Inflammatory macrophage treated with lipopolysaccharide for 1 hour (primary cell): ENCODE measurements at regions not wholly inside any gene's neighbourhood (a gene's known extent, or its start where the extent isn't known, plus 50 kb on each side); places are given as distances from the start of the nearest gene placed in this dataset.
A peak's percentile ranks its signal among the peaks of the same experiment; 100 is the strongest.
"Not testable (repeated sequence)": the region's sequence is repeated elsewhere in the genome, so short reads cannot be mapped to it uniquely, and the experiment has no call there.

Experiments
- DNase-seq, 2 donors: peaks; one replicate each; pipeline ENCODE4 v3.0.0-alpha.2; 2020 to 2022

DNA sequence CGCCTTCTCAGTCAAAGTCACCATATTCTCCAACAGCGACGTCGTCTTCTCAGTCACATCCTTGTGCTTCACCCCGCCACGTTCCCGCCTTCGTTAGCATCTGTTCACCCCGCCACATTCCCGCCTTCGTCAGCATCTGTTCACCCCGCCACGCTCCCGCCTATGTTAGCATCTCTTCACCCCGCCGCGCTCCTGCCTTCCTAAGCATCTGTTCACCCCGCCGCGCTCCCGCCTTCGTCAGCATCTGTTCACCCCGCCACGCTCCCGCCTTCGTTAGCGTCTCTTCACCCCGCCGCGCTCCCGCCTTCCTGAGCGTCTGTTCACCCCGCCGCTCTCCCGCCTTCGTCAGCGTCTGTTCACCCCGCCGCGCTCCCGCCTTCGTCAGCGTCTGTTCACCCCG lies 816.4 kb upstream of the TPTE start:
- DNase-seq = not testable (repeated sequence)

- not testable (repeated sequence) for DNase-seq
Measured at GRCh38 chr21:9705455-9705854, 815.9 kb upstream of the TPTE start.

DNA sequence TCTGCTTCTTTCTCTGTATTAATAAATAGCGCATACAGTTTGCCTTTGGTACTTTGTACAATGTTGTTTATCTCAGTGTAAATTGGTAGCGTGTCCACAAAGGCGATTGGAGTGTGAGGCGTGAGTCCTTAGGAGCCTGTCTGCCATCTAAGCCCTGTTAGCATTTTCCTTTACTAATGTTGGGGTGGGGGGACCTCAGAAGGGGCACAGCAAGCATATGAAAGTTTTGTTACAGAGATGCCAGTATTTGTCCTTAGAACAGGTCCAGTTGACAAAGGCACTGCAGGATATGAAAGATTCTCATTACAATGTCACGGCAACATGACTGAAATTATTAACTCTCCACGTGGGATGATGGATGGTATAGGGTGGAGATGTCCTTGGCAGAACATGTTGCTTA lies 796.8 kb upstream of the TPTE start:
- not testable (repeated sequence) for DNase-seq

GRCh38 chr21:9727187-9727586 lies 794.2 kb upstream of the TPTE start:
- not testable (repeated sequence) for DNase-seq

DNA sequence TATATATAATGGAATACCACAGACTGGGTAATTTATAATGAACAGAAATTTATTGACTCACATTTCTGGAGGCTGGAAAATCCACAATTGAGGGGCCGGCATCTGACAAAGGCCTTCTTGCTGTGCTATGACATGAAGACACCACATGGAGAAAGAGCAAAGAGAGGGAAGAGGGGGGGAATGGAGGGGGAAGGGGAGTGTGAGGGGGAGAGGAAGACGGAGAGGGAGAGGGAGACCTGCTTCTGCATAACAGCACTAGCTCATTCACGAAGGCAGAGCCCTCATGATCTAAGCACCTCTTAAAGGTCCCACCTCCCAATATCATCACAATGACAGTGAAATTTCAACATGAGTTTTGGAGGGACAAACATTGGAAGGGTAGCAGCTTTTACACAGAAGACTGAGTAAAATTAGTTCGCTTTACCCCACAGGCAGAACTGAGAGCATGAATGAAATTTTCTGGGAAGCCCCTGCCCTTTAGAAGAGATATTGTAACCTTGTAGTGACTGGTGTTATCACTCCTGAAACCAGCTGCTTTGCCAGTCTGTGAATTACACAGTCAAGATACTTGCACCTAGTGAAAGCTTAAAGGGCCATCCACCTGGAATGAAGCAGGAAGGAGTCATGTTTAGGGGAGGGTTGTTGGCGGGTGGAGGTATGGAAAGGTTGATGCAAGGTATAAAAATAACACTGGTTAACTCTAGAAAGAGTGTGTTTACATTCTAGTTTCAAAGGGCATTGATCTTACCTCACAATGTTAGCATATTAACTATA lies 793.0 kb upstream of the TPTE start:
- DNase-seq = not testable (repeated sequence)

DNA sequence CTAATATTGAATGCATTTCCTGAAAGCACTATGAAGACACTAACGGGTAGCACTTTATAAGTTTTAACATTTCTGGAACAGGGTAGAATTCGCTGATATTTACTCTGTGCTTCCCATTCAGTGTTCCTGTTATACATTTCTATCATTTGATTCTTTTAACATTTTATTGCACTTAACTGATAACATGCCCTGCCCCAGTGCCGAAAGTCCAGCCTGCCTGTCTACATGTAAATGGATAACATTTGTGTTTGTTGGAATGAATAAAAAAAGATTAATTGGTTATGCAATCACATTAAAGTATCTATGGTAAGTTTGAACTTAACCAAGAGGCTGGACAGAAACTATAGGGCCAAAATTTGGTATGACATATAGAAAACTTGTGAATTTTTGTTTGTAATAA lies 790.5 kb upstream of the TPTE start:
- no peak for DNase-seq

GRCh38 chr21:9731317-9731716 lies 790.1 kb upstream of the TPTE start:
- not testable (repeated sequence) for DNase-seq

- not testable (repeated sequence) for DNase-seq
Measured at GRCh38 chr21:9732605-9733004, 788.8 kb upstream of the TPTE start.

- DNase-seq = not testable (repeated sequence)
Measured at GRCh38 chr21:9733761-9734558, 787.4 kb upstream of the TPTE start.

- DNase-seq = no peak
Measured at GRCh38 chr21:9735421-9735961, 785.9 kb upstream of the TPTE start.

GRCh38 chr21:9737301-9737700 lies 784.1 kb upstream of the TPTE start:
- DNase-seq = not testable (repeated sequence)

- peak in 1 of 2 donors; percentile 20 for DNase-seq
Measured at GRCh38 chr21:9737871-9738515, 783.4 kb upstream of the TPTE start.

- DNase-seq = no peak
Measured at GRCh38 chr21:9738527-9738926, 782.9 kb upstream of the TPTE start.

DNA sequence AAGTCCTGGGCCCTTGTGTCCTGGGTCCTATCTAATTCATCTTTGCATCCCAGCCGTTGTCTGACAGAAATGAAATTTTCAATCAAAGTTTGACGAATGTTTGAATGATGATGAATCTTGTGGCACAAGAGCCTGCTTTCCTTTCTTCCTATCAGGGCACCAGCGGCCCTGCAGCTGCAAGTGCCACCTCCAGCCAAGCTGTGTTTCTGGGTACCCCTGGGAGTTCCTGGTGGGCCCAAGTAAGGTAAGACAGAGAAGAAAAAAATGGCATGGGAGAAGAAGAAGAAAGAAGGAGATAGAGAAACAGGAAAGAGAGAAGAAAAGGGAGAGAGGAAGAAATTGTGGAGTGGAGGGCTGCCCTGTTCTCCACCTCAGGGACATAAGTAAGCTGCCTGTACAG lies 782.1 kb upstream of the TPTE start:
- DNase-seq = no peak

- not testable (repeated sequence) for DNase-seq
Measured at GRCh38 chr21:9740177-9740941, 781.0 kb upstream of the TPTE start.

DNA sequence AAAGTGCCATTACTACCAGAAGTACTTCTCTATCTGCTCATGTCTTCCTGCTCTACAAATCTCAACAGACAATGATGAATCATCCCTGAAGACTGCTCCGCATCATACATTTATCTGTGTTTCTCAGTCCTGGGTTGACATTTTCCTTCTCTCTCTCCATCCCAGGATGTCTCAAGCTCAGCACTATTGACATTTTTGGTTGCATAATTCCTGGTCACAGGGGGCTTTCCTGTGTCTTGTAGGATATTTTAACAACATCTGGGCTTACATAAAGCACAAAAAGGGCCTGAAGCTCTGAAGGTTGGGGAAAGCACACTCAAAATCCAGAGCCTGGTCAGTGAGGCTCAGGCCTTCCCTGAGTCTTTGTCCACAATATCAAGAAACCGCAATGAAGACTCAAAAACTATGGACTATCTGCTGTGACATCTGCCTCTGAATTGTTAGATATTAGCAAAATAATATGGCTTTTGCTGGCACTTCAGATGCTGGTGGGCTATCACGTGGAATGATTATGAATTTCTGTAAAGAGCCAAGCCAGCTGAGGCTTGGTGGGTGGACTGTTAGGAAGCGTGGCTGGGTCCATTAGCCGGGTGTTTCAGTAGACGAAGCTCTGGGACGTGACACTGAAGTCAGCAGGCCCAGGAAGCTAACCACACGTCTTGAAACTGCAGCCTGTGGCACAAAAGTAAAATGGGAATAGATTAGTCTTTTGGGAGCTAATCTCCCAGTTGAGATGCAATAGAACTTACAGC lies 780.2 kb upstream of the TPTE start:
- DNase-seq = not testable (repeated sequence)

DNA sequence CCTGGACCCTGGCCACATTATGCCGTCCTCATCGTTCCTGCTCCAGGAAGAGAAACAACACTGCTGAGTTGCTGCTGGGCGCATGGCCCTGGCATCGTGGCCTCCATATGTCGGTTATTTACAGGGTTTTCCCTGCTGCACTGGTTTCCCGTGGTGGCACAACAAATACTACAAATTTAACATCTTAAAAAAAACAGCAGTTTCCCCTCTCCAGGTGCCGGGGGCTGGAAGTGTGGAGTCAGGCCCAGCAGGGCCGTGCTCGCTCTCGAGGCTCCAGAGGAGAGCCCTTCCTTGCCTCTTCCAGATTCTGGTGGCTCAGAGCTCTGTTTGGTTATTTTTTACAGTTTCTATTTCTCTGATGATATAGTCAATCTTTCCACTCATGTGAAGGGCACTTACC lies 777.8 kb upstream of the TPTE start:
- not testable (repeated sequence) for DNase-seq

DNA sequence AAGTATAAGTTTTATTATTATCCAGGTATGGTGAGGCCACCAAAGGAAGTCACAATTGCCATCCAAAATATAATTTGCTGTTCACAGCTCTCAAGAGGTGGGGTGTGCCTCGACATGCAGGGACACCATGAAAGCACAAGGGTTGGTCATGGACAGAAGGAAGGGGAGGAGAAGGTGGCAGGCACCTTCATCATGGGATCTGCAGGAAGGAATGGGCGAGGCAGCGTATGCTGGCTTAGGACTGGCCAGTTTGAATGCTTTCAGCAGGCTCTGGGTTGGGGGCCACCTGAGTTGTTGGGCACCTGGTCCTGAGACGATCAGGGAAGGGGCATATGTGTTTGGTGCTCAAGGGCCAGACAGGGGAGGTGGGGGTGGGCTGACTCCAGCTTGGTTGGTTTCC lies 777.2 kb upstream of the TPTE start:
- DNase-seq = not testable (repeated sequence)

GRCh38 chr21:9744593-9744992 lies 776.8 kb upstream of the TPTE start:
- DNase-seq = not testable (repeated sequence)

- DNase-seq = not testable (repeated sequence)
Measured at GRCh38 chr21:9745457-9746108, 775.8 kb upstream of the TPTE start.

GRCh38 chr21:9746311-9746710 lies 775.1 kb upstream of the TPTE start:
- not testable (repeated sequence) for DNase-seq
